NCI-H2227 (cell line): ENCODE measurements at regions not wholly inside any gene's neighbourhood (a gene's known extent, or its start where the extent isn't known, plus 50 kb on each side); places are given as distances from the start of the nearest gene placed in this dataset.

Experiments
- DNase-seq: peaks from one replicate; lab custom pipeline; 2025; ENCODE audit not compliant: unreplicated experiment; lab: John Stamatoyannopoulos, UW

DNA sequence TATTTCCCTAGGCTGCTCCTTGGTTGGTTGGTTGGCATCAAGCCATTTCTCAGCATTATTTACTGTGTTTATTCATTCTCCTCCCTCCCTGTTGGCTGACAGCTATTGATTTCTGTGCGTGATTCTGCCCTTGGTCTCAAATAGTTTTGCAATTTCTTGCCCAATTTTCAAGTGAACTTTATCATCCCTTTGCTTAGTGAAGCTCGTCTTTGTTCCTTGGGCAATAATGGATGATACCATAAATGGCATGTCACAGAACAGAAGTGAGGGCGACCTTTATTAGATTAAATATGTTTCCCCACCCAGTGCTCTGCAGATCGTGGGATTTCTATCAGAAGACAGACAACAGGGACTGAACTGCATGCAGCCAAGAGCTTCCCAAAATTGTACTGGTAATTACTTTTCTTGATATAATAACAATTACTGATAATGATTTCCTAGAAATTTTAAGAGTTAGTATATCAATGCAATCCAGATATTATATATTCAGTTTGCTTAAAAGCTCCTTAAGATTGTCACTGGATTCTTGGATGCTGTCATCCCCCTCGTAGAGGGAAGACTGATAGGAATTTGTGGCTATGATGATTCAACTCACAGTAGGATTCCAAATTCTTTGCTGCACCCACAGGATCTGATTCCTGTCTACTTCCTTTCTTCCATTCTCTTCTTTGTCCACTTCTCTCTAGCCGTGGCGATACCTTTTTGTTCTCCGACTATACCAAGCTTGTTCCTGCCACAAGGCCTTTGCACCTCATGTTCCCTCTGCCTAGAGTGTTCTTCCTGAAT is 122.1 kb upstream of the KAZN start:
- DNase-seq: no peak

DNA sequence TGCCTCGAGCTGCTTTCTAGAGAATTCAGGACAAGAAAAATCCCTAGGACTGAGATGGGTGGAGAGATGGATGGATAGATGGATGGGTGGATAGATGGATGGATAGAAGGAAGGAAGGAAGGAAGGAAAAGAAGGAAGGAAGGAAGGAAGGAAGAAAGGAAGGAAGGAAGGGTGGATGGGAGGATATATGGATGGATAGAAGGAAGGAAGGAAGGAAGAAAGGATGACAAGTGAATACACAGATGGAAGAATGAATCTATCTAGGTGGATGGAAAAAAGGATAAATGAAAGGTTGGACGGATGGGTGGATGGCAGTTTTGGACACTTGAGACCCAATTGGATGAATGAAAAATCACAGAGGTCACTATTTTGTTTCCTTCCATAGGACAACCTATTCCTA is 120.4 kb upstream of the KAZN start:
- DNase-seq: no peak

DNA sequence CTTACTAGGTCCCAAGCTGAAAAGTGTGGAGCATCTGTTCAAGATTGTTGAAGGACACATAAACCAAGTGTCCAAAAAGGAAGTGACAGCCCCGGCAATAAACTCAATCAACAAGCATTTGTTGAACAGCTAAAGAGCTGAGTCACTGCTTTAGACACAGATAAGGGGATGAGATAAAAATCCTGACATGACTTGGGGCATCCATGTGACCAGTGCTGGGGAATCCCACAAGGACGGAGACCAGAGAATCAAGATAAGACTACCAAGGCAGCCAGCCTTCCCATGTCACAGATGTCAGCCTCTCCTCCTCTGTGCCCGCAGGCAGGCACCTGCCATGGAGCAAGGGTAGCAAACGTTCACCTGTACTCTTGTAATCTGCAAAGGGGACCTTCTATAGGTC is 118.6 kb upstream of the KAZN start:
- no peak for DNase-seq

DNA sequence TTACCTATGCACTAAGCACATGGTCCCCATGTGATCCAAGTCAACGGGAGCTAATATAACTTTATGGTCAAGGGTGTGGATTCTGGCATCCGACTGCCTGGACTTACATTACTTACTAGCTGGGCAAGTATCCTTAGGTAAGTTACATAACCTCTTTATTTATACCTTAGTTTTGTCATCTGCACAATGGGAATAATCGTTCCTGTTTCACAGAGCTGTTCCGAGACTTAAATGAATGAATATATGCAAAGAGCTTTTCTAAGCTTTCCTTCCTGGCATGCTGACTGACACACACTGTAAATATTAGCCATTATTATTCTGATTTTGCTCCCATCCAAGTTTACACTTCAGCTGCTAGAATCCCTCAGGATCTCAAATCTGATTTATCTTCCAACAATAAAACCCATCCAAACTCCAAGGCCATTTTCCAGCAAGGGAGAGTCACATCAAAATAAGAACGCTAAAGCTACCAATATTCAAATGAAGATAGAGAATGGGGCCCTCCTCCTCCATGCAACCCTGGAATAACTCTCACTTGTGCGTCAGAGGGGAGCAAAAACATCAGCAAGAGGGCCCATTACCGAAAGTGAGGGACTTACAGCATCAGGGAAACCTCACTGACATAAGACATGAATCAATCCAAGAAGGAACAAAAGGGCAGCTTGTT is 115.6 kb upstream of the KAZN start:
- DNase-seq: no peak

DNA sequence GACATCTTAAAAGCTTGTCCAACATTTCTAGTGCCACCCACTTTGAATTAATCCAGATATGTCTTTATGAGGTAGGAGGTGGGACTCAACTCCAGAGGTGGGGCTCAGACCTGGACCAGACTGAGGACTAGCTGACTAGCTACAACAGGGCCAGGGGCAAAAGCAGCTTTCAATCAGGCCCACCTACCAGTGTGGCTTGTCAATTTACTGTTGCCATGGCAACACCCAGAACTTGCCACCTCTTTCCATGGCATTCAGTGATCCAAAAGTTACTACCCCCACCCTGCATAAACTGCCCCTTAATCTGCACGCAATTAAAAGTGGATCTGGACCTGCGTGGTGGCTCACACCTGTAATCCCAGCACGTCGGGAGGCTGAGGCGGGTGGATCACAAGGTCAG is 113.2 kb upstream of the KAZN start:
- DNase-seq: no peak

DNA sequence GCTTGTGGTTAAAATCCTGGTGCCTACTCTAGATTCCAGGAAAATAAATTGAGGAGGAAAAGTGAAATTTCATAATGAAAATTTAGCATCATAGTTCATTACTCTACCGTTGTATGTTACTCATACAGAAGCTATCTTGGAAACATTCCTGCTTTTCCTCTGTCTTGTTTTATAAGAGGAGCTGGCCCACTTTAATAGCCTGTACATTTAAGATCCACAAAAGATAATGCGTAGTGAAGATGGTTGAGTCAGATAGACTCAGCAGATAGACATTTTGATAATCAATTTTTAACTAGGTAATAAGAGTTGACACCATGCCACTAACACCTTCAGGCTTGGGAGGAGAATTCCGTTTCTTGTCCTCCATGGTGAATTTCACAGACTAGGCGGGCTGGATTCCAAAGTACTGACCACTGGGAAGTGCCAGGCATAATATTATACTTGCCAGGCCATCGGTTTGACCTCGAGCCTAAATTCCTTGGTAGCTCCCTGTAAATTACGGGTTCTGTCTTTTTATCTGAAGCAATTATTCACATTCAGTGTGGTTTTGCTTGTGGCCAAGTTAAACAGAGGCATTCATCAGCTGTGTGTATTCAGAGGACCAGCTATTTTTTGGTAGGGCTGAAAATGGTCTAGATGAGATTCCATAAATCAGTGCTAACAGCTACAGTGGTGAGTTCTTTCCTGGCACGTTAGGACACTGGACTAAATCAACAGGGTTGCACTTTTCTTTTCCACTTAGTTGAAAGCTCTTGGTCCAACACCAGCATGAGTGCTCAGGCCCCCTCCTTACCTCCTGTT is 111.9 kb upstream of the KAZN start:
- no peak for DNase-seq

DNA sequence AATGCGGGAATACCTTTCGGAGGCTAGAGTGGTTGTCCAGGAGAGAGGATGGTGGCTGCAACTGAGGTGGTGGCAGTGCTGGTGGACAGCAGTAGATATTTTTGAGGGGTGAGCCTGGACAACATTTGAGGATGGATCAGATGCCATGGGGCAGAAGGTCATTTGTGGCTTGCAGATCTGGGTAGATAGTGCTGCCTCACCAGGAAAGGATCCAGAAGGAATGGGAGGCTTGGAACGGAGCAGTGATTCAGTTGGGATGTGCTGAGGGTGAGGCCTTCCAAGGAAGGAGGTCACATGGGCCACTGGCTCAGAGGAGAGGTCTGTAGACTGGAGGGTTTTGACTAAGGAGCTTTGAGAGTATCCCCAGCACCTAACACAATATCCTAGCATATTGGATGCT is 110.8 kb upstream of the KAZN start:
- no peak for DNase-seq

DNA sequence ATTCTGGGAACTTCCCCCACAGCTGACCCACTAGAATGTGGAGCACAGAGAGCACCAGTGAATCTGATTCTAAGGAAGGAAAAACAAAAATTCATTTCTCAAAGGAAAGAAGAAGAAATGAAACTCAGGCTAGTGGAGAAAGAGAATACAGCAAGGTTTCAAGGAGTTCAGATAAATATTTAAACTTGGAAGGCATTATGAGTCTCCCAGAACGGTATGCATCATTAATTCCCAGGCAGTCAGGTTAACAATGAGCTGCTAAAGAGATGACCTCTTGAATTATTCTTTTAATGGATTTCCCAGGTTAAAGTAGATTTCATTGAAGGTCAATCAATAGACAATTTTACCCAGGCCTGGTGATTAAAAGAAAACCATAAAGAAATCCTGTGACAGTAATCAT is 103.6 kb upstream of the KAZN start:
- DNase-seq: no peak

DNA sequence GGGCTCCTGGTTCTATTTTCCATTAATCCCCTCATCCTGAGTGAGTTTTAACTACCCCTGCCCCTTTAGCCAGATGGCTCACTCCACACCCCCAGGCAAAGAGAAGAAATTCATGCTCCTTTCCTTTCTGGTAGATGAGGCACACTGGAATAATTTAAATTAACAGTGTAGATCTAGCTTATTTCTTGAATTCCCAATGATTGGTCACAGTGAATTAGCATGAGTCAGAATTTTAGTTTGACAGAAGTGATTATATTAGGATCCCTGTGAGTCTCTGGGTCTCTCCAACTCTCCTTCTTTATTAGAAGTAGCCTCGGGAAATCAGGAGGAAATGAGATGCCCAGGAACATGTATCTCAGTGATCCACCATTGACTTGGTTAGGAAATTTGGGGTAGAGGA is 103.1 kb upstream of the KAZN start:
- DNase-seq: no peak

DNA sequence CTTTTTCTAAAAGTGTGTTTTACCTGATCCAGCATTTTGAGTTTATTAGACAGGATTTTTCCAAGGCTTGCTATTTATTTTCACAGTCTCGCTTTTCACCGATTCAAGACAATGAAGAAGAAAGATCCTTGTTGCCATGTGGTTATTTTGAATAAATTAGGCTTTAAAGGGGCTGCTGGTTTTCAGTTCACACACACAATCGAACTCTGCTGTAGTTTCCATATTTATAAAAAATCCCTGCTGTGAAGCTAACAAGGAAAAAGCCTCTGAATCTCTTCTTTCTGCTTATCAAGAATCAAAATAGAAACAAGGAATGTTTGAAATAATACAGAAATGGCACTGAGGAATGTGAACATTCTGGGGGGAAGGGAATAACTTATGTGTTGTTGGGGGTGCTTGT is 102.5 kb upstream of the KAZN start:
- DNase-seq: no peak

DNA sequence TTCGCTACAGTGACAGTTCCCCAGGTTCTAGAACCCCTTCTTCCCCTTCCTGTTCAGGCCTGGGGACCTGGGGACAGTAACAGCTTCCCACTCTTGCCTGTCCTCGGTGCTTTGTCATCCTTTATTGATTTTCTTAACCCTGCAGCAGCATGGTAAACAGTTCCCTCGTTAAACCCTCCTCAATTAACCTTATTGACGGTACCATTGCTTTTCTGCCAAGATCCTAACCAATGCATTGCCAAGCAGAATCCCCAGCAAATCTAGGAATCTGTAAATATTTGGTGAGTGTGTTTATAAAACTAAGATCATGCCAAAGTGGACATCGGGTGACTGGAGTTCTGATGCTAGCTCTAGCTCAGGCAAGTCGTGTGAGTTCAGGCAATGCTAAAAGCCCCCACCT is 99.6 kb upstream of the KAZN start:
- no peak for DNase-seq

DNA sequence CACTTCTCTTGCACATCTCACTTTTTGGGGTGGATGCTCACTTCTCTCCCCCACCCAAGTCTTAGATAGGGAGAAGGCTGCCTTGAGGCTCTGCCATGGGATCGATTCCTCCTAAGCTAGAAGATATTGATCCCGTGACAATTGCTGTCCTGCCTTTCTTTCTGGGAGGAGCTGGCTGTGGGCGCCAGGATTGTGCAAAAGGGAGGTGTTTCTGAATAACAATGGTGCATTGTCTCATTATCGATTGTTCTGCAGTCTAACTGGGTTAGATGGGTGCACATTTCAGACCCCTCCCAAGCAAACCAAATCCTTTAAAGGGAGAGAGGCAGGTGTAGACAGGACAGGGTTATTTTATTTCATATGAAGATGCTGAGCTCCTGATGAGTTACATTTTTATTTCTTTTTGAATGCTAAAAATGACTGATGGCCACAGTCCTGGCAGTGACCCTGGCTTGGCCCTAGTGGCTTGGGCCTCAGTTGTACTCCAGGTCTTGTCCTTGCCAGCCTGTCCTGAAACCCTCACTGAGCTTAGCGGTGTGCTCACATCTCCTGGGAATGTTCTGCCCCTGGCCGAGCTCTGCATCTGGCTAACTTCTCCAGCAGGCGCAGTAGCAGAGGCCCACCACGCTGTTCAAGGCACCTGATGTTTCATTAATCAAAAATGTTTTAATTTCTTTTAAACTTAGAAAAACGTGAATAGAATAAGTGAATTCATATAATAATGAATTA is 99.0 kb upstream of the KAZN start:
- DNase-seq: no peak

DNA sequence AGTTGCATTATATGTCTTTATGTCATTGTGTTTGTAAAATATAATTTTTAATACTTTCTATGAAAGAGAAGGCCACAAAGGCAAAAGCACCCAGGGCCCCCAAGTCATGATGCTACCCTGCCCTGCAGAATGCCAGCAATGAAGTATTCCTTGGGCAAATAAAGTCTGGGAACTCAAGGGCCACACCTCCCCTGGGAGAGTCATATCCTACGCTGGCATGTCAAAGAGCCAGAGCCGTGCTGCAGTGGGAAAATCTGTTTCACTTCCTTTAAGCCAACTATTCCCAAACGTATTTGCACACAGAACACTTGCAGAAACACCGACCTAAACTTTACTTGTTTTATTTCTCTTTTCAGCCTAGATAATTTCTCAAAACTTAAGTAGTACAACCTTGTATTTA is 98.4 kb upstream of the KAZN start:
- DNase-seq: no peak

DNA sequence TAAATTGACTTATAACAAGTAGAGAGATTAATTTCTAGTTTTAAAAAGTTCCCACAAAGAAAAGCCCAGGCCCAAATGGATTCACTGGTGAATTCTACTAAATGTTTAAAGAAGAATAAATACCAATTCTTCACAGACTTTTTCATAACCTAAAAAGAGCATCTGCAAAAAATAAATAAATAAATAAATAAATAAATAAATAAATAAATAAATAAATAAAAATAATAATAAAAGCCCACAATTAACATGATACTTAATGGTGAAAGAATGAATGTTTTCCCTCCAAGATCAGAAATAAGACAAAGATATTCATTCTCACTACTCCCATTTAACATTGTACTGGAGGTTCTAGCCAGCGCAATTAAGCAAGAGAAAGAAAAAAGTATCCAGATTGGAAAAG is 97.6 kb upstream of the KAZN start:
- no peak for DNase-seq

DNA sequence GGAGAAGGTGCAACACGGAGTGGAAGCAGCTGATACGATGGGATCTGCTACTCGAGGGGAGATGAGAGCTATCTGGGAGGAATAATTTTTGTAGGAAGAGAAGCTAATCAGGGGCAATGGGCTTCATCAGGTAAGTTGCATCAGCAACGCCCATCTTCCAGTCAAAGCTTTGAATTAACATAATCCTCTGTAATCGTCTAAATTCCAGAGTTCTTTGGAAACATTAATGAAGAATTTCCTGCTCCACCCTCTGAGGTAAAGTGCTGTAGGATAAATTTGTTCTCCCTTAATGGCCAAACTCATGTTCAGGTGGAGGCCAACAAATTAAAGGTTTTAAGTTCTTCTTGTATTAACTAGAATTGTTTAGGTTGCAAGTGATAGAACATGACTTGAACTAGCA is 94.0 kb upstream of the KAZN start:
- no peak for DNase-seq

DNA sequence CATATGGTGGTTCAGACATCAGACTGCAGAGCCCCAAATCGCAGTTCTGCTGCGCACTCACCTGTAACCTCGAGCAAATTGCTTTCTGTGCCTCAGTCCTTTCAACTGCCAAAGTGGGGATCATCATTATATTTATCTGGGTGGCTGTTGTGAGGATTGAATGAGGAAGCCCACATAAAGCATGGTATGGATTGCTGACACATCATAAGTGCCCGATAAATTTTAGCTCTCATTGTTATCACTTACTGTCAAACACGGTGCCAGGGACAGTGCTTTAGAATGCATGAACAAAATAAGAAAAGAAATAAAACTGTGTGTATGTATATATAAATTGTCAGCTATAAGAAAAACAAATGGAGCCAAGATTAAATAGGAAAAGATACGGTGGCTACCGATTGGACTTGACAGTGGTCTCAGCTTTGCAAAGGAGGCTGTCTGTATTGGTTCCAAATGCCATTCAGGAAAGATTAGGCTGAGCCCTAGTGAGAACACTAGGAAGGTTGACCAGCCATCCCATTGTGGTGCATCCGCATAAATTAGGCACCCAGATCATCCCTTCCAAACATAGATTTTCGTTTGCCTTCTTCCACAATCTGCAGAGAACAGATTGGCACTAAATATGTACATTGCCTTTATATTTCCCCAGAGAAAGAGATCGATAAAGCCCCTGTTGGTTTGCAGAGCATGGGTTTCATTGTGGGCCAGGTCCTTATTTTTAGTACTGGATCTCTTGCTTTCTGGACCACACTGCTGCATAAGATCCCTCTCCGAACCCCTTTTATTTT is 91.8 kb upstream of the KAZN start:
- no peak for DNase-seq

DNA sequence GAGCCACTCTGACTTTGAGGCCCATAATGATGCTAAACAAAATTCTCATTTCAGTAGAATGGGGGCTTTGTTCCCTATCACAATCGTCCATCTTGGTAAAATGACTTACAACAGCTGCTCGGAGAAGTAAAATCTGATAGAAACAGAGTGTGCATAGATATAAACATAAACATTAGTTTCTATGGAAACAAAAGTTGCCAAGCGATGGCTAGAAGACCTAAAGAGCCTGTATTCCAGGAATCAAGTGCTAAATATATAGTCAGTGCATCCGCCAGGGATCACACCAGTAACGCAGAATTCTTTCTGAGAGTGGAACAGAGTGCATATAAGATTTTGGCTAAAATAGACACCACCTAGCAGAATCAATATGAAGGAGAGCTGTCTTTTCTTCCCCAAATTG is 91.2 kb upstream of the KAZN start:
- DNase-seq: no peak

DNA sequence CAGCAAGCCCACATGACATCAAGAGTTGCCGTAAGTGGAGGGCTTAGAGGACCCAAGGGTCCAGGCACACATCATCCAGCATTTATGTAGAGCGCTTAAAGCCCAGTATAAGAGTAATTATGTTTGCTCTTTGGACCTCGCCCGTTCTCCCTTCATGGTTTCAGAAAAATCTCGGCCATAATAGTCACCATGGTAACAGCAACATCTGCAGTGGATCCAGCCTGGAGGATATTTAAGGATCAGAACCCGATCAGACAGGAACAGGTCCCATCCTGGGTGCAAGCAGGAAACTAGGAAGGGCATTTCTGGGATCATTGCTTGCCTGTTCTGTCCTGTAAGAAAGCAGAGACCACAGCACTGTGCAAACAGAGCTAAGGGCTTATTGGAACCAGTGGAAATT is 89.9 kb upstream of the KAZN start:
- no peak for DNase-seq

DNA sequence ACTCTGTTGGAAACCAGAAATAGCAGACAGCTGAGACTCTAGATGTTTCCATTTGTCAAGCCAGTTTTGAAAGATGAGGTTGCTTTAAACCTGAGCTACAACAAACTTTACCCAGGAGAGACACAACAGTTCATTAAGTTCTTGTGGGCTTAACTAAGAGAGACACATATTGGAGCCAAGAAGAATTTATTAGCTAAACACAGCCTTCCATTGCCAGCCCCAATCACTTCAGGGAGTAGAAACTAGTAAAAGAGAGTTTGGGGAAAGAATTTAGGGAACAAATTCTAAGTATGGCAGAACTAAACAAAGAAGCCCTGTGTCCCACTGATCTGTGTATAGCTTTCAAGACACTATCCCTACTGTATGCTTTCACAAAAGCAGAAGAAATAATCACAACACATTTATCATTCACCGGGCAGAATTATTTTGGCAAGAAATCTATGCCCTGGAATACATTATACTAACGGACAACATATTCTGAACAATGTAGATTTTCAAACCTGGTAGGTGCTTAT is 87.3 kb upstream of the KAZN start:
- DNase-seq: no peak

DNA sequence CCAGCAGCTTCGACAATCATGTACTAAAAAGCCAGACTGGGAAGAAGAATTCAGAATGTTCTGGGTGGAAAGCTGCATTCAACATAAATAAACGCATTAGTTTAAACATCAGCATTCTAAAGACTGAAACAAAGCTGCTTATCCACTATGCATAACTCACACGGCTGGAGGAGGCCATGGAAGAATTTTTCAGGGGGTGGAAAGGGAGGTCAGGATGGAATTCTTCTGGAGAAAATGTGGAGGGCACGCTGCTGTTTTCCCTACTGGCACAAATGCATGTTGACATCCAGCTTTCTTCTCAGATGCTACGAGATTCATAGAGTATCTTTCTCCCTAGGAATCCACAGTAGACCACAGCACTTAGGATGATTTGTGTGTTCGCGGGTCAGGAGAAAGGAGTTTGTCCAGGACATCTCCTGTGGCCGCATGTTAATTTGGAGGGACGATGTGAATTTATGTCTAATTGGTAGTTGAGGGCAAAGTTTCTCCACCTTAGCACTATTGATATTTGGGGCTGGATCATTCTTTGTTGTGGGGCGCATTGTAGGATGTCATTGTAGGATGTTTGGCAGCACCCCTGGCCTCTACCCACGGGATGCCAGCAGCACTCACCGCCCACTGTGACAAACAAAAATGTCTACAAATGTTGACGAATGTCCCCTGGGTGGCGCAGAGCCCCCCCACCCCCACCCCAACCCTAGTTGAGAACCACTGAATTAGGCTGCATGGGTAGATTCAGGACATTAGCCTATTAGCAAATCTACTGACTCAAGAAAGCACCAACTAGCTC is 86.5 kb upstream of the KAZN start:
- no peak for DNase-seq
